Neural cell (in vitro differentiated cells): ENCODE measurements at regions not wholly inside any gene's neighbourhood (a gene's known extent, or its start where the extent isn't known, plus 50 kb on each side); places are given as distances from the start of the nearest gene placed in this dataset.

ENCODE experiments used
- H2AFZ ChIP-seq: fragments of 200-600, 300-800 bp; sonication (generic), shearing (Covaris generic); 2 replicates; pipeline ENCODE4 v1.6.0; 2014; ENCODE audit warnings: low read depth, mild to moderate bottlenecking, antibody characterized with exemption, low read length, moderate library complexity
- H3F3A ChIP-seq: fragments of 200-600 bp; shearing (Covaris generic); 2 replicates; pipeline ENCODE4 v1.6.1; 2016; ENCODE audit warnings: mild to moderate bottlenecking, moderate library complexity, mixed read lengths, antibody characterized with exemption, low read length; ENCODE audit not compliant: insufficient read depth, poor library complexity, severe bottlenecking
- H3K27ac ChIP-seq: fragments of 200-600, 300-800 bp; sonication (generic), shearing (Covaris generic); 2 replicates; pipeline ENCODE4 v1.5.1; 2014; ENCODE audit warnings: mild to moderate bottlenecking, low read length, moderate library complexity
- H3K27me3 ChIP-seq: fragments of 300-800, 200-600 bp; sonication (generic), shearing (Covaris generic); 2 replicates; pipeline ENCODE4 v1.6.0; 2014; ENCODE audit warnings: mild to moderate bottlenecking, low read depth, low read length, moderate library complexity; ENCODE audit not compliant: insufficient read depth
- H3K36me3 ChIP-seq: fragments of 300-800, 200-600 bp; sonication (generic), shearing (Covaris generic); 2 replicates; pipeline ENCODE4 v1.5.1; 2014; ENCODE audit warnings: mild to moderate bottlenecking, antibody characterized with exemption, low read length, moderate library complexity; ENCODE audit not compliant: insufficient read depth
- H3K4me2 ChIP-seq: fragments of 300-800, 200-600 bp; sonication (generic), shearing (Covaris generic); 2 replicates; pipeline ENCODE4 v1.6.0; 2014; ENCODE audit warnings: mild to moderate bottlenecking, low read length
- H3K4me3 ChIP-seq: fragments of 300-800, 200-600 bp; sonication (generic), shearing (Covaris generic); 2 replicates; pipeline ENCODE4 v1.5.1; 2014; ENCODE audit warnings: mild to moderate bottlenecking, low read length, moderate library complexity
- H3K79me2 ChIP-seq: fragments of 200-600 bp; shearing (Covaris generic); replicated peaks from 2 replicates; pipeline ENCODE4 v1.6.0; 2014; ENCODE audit warnings: mild to moderate bottlenecking, low read length, moderate library complexity; ENCODE audit not compliant: insufficient read depth
- H3K9ac ChIP-seq: fragments of 300-800, 200-600 bp; sonication (generic), shearing (Covaris generic); 2 replicates; pipeline ENCODE4 v1.6.1; 2016; ENCODE audit warnings: mild to moderate bottlenecking, low read length, mixed read lengths
- H3K9me2 ChIP-seq: fragments of 200-600 bp; shearing (Covaris generic); 2 replicates; pipeline ENCODE4 v1.6.1; 2016; ENCODE audit warnings: mild to moderate bottlenecking, low read length, mixed read lengths; ENCODE audit not compliant: insufficient read depth
- H3K9me3 ChIP-seq: fragments of 200-600, 300-800 bp; sonication (generic), shearing (Covaris generic); 2 replicates; pipeline ENCODE4 v1.6.1; 2016; ENCODE audit warnings: mild to moderate bottlenecking, mixed run types, low read length, moderate library complexity, mixed read lengths
- H4K20me1 ChIP-seq: fragments of 200-600 bp; shearing (Covaris generic); 2 replicates; pipeline ENCODE4 v1.6.1; 2016; ENCODE audit warnings: mild to moderate bottlenecking, mixed run types; ENCODE audit not compliant: insufficient read depth
- EP300 ChIP-seq: fragments of 450-650 bp; conservative IDR thresholded peaks from 2 replicates; pipeline ENCODE4 v1.6.1; 2014; ENCODE audit warnings: antibody characterized with exemption, mild to moderate bottlenecking, moderate library complexity; ENCODE audit not compliant: poor library complexity, severe bottlenecking
- EZH2 ChIP-seq: fragments of 200-600, 300-800 bp; shearing (Covaris generic), sonication (generic); IDR thresholded peaks from 2 replicates; pipeline ENCODE4 v1.6.1; 2014; ENCODE audit warnings: antibody characterized with exemption, low read length, borderline replicate concordance, mild to moderate bottlenecking; ENCODE audit not compliant: insufficient read depth, poor library complexity, severe bottlenecking
- MXI1 ChIP-seq: fragments of 450-650 bp; conservative IDR thresholded peaks from 2 replicates; pipeline ENCODE4 v1.6.1; 2014; ENCODE audit warnings: antibody characterized with exemption, mild to moderate bottlenecking; ENCODE audit not compliant: poor library complexity, severe bottlenecking
- POLR2AphosphoS5 ChIP-seq: IDR thresholded peaks from 2 replicates; pipeline ENCODE4 v1.6.1; 2012
- RAD21 ChIP-seq: fragments of 450-650 bp; conservative IDR thresholded peaks from 2 replicates; pipeline ENCODE4 v1.6.1; 2014; ENCODE audit warnings: antibody characterized with exemption, mild to moderate bottlenecking, moderate library complexity
- SMC3 ChIP-seq: fragments of 450-650 bp; conservative IDR thresholded peaks from 2 replicates; pipeline ENCODE4 v1.6.1; 2014; ENCODE audit warnings: antibody characterized with exemption, mild to moderate bottlenecking, moderate library complexity; ENCODE audit not compliant: poor library complexity
- TAF1 ChIP-seq: IDR thresholded peaks from 2 replicates; pipeline ENCODE4 v1.6.1; 2012; ENCODE audit warnings: low read depth
- TF ChIP-seq, protein P1 (sequence below): IDR thresholded peaks from 2 replicates; pipeline ENCODE4 v1.6.1; 2012; ENCODE audit warnings: borderline replicate concordance
- TF ChIP-seq, protein P2 (sequence below): fragments of 450-650 bp; IDR thresholded peaks from 2 replicates; pipeline ENCODE4 v1.5.1; 2014; ENCODE audit warnings: antibody characterized with exemption, mild to moderate bottlenecking, moderate library complexity; ENCODE audit not compliant: poor library complexity, severe bottlenecking

DNA sequence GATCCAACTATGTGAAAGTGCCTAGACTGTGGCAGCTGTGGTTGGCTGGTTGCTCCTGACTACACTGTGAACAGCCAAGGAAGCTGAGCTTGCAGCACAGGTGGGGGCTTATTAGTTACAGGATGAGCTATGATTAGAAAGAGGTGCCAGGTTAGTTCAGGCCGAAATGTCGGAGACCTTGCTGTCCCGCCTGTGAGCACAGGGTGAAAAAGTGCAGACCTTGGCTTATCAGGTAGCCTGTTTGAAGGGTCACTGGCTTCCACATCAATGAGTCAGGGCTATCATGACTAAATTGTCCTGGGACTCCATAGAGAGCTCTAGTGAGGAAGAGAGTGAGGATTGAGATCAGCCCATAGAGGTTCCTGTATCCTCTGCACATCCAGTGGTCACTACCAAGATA is 114.3 kb upstream of the PLPPR1 start:
- Histone ChIP-seq H3K9me2 (no peaks in the 10 kb centered on the region), H3K36me3 (no peaks in the 10 kb centered on the region), H3K27me3 (no peaks in the 10 kb centered on the region), H4K20me1 (no peaks in the 10 kb centered on the region), H3F3A (no peaks in the 10 kb centered on the region), H3K4me3 (no peak overlapping the region), H2AFZ (no peak overlapping the region), H3K9ac (no peak overlapping the region), H3K79me2 (no peaks in the 10 kb centered on the region), H3K9me3 (no peaks in the 10 kb centered on the region), H3K27ac (no peak overlapping the region), H3K4me2 (no peak overlapping the region)
- TF ChIP-seq TAF1 (no peak), POLR2AphosphoS5 (no peak), RAD21 (no peak), SMC3 (no peak), EP300 (no peak), MXI1 (no peak), EZH2 (no peak)
- TF ChIP-seq, protein P1, sequence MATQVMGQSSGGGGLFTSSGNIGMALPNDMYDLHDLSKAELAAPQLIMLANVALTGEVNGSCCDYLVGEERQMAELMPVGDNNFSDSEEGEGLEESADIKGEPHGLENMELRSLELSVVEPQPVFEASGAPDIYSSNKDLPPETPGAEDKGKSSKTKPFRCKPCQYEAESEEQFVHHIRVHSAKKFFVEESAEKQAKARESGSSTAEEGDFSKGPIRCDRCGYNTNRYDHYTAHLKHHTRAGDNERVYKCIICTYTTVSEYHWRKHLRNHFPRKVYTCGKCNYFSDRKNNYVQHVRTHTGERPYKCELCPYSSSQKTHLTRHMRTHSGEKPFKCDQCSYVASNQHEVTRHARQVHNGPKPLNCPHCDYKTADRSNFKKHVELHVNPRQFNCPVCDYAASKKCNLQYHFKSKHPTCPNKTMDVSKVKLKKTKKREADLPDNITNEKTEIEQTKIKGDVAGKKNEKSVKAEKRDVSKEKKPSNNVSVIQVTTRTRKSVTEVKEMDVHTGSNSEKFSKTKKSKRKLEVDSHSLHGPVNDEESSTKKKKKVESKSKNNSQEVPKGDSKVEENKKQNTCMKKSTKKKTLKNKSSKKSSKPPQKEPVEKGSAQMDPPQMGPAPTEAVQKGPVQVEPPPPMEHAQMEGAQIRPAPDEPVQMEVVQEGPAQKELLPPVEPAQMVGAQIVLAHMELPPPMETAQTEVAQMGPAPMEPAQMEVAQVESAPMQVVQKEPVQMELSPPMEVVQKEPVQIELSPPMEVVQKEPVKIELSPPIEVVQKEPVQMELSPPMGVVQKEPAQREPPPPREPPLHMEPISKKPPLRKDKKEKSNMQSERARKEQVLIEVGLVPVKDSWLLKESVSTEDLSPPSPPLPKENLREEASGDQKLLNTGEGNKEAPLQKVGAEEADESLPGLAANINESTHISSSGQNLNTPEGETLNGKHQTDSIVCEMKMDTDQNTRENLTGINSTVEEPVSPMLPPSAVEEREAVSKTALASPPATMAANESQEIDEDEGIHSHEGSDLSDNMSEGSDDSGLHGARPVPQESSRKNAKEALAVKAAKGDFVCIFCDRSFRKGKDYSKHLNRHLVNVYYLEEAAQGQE = no peak
- TF ChIP-seq, protein P2, sequence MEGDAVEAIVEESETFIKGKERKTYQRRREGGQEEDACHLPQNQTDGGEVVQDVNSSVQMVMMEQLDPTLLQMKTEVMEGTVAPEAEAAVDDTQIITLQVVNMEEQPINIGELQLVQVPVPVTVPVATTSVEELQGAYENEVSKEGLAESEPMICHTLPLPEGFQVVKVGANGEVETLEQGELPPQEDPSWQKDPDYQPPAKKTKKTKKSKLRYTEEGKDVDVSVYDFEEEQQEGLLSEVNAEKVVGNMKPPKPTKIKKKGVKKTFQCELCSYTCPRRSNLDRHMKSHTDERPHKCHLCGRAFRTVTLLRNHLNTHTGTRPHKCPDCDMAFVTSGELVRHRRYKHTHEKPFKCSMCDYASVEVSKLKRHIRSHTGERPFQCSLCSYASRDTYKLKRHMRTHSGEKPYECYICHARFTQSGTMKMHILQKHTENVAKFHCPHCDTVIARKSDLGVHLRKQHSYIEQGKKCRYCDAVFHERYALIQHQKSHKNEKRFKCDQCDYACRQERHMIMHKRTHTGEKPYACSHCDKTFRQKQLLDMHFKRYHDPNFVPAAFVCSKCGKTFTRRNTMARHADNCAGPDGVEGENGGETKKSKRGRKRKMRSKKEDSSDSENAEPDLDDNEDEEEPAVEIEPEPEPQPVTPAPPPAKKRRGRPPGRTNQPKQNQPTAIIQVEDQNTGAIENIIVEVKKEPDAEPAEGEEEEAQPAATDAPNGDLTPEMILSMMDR = no peak

DNA sequence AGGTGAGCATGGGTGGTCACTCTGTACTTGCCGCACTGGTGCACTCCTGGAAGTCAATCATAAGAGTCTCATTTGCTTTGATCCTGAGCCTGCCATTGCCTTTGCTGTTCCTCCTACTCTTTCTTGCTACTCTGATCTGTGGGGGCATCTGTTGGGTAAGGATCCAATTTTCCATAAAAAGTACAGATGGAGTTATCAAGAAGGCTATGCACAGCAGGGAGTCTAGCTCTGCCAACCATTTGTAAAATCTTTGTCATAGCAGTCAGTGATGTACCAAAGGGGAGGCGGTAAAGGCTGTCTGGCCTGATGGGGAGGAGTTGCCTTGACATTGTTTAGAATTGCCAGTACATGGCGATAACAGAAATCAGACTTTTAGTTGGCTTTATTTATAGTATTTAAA is 109.0 kb upstream of the PLPPR1 start:
- Histone ChIP-seq H3K79me2 (no peaks in the 10 kb centered on the region), H3K4me2 (no peak overlapping the region), H3K27me3 (no peaks in the 10 kb centered on the region), H3K4me3 (no peak overlapping the region), H3K36me3 (no peaks in the 10 kb centered on the region), H3K9me2 (no peaks in the 10 kb centered on the region), H4K20me1 (no peaks in the 10 kb centered on the region), H3K9ac (no peak overlapping the region), H3K9me3 (no peaks in the 10 kb centered on the region), H2AFZ (no peak overlapping the region), H3F3A (no peaks in the 10 kb centered on the region), H3K27ac (no peak overlapping the region)
- TF ChIP-seq EP300 (no peak), RAD21 (no peak), EZH2 (no peak), TAF1 (no peak), SMC3 (no peak), POLR2AphosphoS5 (no peak), MXI1 (no peak)
- TF ChIP-seq, protein P2 = no peak
- TF ChIP-seq, protein P1 = no peak
